Stimulated activated CD4-positive, alpha-beta T cell treated with anti-CD3 and anti-CD28 coated beads, Interleukin-15, amount 100 ng/mL, for 1 hour (primary cell): ENCODE measurements at regions not wholly inside any gene's neighbourhood (a gene's known extent, or its start where the extent isn't known, plus 50 kb on each side); places are given as distances from the start of the nearest gene placed in this dataset.
"Not testable (repeated sequence)": the region's sequence is repeated elsewhere in the genome, so short reads cannot be mapped to it uniquely, and the experiment has no call there.

Experiments used
- DNase-seq, 2 donors: peaks; one replicate each; pipeline ENCODE4 v3.0.0-alpha.2; 2020; ENCODE audit warnings: low read depth in 1 of 2, low spot score in 1 of 2

DNA sequence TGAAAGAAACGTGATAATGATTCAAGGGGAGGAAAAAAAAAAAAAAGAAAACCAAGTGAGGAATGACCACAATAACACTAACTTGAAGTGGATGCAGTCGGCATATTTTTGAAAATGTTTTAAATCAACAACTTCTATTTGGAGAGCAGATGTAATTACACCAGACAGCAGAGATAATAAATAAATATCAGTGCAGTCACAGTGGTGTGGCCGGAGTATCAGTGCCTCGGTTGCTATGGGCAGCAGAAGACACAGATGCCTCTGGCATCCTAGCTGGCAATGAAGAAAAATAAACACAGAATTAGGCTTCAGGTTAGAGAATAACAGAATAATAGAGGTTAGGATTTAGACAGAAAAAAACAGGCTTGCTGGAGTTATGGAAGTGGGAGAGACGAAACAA lies 888.3 kb downstream of the LTN1 start:
- DNase-seq, result no peak

DNA sequence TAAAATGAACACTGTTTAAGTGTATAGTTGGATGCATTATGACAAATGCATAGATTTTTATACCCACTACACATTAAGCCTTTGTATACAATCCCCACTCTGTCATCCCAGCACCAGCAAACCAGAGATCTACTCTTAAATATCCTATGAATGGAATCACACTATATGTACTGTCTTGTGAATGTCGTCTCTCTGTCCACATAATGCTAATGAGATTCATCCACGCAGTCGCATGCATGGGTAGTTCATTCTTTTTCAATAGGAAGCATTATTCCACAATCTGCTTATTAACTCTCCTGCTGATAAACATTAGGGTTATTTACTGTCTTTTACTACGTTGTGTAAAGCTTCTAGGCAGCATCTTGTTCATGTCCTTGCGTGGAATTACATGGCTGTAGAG lies 892.3 kb downstream of the LTN1 start:
- DNase-seq, result no peak

DNA sequence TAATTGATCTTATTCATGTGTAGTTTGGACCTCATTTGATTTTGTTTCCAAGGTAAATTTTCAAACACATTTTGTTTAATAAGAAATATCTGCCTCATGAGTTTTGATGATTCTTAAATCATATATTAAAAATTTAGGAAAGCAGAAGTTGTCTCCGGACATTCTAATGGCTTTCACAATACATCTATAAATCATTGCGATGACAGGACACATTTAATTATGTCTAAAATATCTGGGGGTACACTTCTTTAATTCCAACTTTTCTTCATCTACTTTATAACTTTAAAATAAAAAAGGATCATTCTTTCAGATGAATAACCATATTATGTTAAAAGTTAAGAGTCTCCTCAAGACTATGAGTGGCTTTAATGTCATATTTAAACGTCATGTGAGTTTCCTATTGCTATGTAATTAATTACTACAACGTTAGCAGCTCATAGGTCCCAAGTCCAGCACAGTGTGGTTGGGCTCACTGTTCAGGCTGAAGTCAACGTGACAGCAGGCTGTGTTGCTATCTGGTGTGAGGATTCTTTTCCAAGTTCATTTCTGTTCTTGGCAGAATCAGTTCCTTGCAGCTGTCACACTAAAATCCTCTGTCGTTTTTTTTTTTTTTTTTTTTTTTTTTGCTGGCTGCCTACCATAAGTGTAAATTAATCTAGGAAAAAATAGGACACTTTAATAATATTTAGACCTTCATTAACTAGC lies 893.5 kb downstream of the LTN1 start:
- no peak for DNase-seq

DNA sequence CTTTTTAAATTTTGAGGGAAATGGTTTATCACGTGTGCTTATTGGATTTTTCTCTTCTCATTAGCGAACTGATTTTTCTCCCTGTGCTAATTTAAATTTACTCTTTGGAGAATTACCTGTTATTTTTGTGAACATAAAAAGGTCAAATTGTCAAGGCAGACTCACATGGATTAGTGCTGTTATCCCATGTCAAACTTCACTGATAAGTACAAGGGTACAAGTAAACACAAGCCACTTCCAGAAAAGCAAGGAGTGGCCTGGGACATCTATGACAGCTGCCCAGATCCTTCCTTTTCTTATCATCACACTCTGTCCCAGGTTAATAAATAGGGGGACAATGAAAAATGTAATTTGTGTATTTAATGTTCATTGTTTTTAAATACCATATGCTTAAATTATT lies 901.2 kb downstream of the LTN1 start:
- DNase-seq, result no peak

DNA sequence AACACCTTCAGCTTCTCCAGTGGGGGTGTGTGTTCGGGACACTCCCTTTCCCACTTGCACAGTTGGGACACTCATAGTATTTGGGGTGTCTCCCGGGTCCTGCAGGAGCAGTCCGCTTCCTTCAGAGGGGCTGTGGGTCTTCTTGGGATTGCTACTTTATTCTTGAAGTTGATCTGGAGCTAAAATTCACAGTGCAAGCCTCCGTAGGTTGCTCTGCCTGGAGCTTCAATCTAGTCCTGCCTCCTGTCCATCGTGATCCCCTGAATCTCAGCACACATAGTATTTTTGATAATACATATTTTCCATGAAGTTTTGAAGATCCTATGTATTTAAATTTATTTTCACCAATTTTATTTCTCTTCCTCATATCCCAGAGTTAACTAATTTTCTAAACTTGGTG lies 902.1 kb downstream of the LTN1 start:
- no peak for DNase-seq

DNA sequence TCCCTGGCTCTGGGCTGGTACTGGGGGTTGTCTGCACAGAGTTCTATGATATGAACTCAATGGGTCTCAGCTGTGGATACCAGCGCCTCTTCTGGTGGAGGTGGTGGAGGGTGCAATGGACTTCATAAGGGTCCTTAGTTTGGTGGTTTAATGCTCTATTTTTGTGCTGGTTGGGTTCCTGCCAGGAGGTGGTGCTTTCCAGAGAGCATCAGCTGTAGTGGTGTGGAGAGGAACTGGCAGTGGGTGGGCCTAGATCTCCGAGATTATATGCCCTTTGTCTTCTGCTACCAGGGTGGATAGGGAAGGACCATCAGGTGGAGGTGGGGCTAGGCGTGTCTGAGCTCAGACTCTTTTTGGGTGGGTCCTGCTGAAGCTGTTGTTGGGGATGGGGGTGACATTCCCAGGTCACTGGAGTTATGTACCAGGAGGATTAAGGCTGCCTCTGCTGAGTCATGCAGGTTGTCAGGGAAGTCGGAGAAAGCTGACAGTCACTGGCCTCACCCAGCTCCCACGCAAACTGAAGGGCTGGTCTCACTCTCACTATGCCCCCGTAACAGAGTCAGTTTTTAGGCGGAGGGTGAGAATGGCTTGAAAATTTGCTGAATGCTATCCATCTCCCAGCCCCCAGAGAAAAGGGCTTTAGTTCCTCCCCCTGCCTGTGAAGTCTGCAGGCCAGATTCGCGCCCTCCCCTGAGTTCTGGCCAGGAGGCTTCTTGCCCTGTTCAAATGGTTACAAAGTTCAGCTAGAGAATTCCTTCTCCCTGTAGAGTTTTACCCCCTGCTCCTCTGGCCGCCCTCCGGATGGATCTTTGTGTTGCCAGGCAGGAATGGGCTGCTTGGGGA lies 902.9 kb downstream of the LTN1 start:
- no peak for DNase-seq

DNA sequence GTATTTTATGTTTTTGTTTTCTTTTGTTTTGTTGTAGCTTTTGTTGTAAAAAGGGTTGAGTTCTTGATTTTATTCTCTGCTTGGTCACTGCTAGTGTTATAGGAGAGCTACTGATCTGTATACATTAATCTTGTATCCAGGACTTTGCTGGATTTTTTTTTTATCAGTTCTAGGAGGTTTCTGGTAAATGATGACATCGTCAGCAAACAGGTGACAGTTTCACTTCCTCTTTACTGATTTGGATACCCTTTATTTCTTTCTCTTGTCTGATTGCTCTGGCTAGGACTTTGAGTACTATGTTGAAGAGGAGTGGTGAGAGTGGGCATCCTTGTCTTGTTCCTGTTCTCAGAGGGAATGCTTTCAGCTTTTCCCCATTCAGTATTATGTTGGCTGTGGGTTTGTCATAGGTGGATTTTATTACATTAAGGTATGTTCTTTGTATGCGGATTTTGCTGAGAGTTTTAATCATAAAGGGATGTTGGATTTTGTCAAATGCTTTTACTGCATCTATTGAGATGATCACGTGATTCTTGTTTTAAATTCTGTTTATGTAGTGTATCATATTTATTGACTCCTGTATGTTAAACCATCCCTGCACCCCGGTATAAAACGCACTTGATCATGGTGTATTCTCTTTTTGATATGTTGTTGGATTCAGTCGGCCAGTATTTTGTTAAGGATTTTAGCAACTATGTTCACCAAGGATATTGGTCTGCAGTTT lies 905.7 kb downstream of the LTN1 start:
- DNase-seq, result no peak

DNA sequence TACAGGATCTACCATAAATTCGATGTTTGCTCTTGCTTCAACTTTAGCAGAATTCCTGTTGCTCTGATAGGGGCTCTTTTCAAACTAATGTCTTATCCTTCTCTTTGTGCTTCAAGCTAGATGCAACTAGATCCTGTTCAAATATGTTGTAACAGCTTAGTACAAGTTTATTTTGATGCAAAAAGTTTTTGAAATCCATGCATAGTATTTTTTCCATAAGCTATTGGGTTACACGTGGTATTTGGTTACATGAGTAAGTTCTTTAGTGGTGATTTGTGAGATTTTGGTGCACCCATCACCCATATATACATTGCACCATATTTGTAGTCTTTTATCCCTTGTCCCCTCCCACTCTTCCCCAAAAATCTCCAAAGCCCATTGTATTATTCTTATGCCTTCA lies 907.7 kb downstream of the LTN1 start:
- no peak for DNase-seq

DNA sequence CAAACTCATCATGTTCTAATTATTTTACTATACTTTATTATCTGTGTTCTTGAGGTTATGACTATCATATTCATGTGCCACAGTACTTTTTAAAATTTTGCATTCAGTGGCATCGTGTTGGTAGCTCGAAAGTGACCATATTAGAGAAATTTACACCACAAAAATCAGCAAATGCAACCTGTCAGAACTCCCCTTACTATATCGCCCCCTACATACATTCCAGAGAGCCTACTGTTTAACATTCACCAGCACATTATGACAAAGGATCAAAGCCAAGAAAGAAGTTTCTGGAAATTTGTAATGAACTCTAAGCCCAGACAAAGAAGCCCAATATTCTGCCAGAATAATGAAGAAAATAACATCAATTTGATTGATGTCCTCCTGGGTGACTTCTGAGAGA lies 909.3 kb downstream of the LTN1 start:
- no peak for DNase-seq

DNA sequence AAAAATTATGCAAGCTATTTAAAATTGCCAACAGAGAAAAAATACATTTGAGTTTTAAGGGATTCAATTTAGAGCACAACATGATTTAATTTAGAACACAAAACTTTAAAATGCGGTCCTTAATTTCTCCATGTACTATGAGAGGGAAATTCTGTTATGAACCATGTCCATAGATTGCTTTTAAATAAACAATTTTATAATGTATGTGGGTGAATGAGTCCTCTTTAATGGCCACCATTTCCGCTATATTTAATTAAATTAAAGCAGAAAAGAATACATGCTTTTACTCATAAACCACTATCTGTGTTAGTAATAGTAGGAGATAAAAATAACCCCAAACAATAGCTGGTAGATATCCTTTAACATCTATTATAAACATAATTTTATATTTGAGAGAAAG lies 914.6 kb downstream of the LTN1 start:
- no peak for DNase-seq

DNA sequence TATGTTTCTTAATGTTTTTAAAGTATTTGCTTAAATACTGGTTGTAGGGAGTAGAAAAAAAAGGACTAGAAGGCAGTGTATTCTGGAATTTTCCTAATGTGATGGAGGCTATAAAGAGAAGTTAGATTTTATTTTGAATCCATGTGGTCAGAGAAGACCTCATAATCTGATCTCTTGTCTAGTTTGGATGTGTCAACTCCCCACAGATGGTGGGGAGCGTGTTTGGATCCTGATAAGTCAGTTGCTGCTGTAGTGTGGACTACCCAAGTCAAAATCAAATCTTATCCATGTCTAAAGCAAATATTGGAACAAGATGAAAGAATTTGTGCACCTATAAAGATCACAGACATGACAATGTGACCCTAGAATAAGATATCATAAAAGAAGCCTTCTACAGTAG lies 918.0 kb downstream of the LTN1 start:
- no peak for DNase-seq

DNA sequence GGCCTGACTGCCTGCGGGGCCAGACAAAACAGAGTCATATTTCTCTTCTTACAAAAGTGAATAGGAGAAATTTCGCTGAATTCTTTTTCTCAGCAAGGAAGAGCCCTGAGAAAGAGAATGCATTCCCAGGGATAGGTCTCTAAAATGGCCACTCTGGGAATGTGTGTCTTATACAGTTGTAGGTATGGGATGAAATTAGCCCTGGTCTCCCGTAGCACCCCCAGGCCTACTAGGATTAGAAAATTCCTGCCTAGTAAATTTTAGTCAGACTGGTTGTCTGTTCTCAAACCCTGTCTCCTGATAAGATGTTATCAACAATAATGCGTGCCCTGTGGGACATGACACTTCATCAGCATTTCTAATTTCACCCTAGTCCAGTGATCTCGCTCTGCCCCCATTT lies 920.1 kb downstream of the LTN1 start:
- no peak for DNase-seq

DNA sequence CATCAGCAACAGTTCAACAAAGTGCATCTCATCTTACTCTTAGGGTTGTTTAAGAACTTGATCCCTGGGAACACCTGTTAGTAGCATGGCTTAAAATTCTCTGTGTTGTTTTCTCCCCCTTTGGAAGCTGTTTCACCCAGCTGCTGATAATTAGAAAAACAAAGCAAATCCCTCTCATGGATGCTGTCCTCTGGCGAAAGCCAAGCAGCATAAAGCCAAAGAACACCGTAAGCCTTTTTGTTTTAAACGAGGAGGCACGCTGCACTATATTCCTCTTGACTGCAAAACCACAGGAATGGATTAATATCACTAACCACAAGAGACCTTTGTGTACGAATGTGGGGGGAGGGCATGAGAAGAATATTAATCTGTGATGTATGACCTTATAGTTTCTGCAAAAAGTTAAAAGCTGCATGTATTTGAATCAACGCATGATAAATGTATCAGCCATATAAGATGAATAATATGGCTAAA lies 923.2 kb downstream of the LTN1 start:
- no peak for DNase-seq

DNA sequence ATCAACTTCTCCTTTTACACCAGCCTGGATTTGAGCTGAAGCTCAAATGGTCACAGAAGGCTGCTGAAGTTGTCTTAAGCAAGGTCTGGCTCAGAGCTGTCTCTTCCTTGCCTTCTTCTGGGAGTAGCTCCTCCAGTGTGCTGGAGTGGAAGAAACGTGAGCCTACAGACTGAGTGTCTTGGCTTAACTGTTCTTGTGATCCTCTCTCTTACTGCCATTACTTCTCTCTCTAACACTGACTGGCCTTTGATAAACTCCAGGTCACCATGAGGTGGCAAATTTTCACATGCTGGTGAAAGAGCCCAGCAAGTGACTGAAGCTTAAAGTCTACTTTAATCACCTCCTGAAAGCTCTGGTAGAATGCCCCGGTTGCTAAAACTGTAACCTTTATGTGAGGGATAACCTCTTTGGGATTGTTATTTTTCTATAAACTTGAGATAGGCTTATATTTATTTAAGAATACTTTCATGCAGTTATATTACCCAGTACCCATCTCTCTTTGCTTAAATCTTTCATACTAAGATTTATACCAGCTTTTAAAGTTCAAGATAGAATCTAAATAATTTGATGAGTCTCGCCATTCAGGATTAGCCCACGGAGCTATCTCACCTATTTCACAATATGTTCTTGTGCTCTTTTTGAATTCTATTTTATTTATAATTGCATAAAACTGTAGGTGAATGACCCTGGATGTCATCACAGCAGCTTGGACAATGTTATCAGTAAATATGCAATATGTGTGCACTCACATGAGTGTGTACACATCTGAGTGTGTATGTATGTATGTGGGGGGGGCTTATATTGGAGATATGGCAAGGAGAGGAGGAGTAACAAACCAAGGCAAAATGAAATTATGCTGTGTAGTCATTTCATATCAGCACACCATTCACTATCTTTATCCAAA lies 924.0 kb downstream of the LTN1 start:
- no peak for DNase-seq

DNA sequence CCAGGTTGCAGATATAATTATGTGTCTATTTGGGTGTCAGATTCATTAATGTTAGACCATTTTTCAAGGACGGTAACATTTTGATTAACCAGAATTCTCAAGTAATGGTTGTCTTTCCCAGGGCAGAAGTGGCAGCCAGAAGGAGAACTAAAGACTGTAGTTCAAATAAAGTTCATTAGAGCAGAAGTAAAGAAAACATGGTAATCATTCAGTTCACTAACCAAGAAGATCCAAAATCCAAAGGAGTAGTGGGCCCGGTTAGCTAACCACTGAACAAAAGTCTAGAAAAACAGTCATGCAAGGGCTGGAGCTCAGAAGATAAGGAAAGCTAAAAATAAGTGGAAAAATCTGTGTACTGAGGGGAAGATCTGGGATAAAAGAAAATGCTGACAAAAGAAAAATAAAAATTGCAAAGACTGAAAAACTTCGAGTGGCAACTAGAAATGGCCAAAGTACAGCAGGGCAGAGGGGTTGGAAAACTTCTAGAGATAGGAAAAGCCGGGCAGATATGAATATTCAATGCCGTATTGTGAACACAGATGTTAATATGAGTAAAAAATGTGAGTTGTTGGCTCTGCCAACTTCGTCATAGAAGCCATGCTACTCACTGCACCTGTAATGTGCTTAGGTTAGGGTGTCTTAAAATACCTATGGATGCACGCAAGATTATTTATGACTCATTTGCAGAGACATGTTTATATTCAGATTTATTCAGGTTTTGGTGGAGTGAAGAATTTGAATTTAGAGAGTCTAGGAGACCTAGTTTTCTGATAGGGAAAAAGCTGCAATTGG lies 925.9 kb downstream of the LTN1 start:
- no peak for DNase-seq

DNA sequence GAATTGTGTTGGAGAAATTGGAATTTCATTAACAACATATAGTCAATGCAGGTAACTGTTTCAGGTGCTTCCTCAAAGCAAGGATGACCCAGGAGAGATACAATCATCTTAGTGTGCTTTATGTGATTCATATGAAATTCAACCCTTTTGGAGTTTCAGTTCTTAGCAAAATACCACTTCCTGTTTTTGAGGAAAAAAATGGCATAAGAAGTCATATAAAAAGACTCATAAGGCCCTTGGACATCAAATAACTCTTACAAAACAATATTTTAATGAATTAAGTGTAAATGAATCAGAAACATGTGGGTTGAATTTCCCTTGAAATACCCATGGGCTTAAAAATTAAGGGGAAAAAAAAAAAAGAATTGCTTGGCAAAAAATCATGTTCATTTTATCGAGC lies 926.6 kb downstream of the LTN1 start:
- no peak for DNase-seq

DNA sequence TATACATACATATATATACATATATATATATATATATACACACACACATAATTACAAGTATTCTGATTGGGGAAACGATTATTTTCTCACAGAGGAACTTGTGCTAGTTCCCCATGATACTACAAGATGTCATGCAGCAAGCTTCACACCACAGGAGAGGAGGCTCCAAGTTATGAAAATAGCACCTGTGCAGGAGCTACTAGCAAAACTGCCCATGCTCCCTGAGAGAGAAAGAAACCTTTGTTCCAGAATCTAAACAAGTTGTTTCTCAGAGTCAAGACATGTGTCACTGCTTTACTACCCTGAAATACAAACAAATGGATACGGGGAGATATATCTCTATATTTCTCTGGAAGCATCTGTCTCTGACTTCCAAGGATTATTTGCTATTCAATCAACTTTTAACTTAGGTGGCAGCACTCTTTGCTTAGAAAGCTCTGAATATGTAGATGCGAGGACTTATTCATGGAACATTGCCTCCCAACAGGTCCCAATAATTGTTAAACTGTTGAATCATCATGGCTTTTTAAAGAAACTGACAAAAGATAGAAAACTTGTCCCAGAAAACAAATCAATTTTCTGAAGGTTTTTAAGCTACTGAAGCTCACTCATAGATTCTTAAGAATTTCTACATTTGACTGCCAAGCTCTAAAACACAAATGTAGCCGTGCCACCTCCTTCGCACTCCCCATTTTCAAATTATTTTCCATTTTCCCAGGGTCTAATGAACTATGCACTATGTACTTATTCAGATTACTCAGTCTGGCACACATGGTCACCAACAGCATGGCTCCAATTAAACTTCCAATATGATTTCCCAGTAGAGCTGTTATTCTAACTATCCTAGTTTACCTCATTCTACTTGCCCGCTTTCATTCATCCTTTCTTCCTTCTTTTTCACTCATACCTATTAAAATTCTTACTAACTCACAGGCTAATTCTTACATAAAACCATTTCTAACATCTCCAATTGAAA lies 929.1 kb downstream of the LTN1 start:
- DNase-seq, result no peak

DNA sequence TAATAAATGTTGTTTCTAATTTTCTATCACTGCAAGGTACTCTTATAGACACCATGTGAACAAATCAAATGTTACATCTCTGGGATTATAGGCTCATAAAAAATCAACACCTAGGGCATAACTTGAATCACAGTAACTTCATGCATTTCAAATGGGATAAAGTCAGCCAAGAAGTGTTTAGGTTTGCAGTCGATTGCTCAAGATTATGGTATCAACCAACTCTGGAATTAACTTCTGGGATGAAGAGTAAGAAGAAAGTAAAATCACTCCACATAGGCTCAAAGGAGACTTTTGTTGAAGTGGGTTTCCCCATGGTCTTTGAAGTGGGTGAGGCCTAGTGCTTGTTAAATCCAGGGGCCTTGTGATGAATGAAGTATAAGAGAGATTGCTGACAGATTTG lies 939.7 kb downstream of the LTN1 start:
- not testable (repeated sequence) for DNase-seq

DNA sequence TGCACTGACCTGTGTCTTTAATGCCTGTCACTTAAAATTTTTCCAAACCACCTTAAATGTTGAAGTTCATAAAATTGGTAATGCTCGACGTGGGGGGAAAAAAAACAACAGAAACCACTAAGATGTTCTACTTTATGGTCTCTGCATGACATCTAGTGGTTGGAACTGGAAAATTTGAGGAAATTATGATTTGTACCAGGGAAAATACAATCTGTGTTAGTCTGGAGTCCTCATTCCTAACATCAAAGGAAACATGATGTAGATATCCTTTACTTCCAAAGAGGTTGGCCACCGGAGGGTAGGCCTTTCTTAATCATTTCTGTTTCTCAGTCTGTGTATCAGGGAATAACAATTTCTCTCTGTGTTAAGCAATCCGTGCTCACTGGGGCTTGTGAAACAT lies 941.0 kb downstream of the LTN1 start:
- not testable (repeated sequence) for DNase-seq
